HEK293 (cell line): ENCODE measurements at regions not wholly inside any gene's neighbourhood (a gene's known extent, or its start where the extent isn't known, plus 50 kb on each side); places are given as distances from the start of the nearest gene placed in this dataset.
"Not testable (repeated sequence)": the region's sequence is repeated elsewhere in the genome, so short reads cannot be mapped to it uniquely, and the experiment has no call there.

ENCODE experiments used
- CTCF ChIA-PET: fragments of 350-600 bp; formaldehyde crosslinking; extraction: SDS; loops from one replicate; lab custom pipeline; 2021; ENCODE audit warnings: antibody characterized with exemption; lab: Yijun Ruan, JAX
- POLR2A ChIA-PET: fragments of 300-600 bp; formaldehyde crosslinking; extraction: SDS; loops from one replicate; lab custom pipeline; 2020; ENCODE audit warnings: antibody characterized with exemption, inconsistent platforms; lab: Yijun Ruan, JAX
- H3K27ac ChIP-seq: fragments of 200-500 bp; sonication (Bioruptor generic); 2 replicates; pipeline ENCODE4 v1.5.1; 2014; ENCODE audit warnings: low read depth, low read length, control low read depth, inconsistent platforms; ENCODE audit errors: extremely low read depth
- H3K36me3 ChIP-seq, 2 experiments: fragments of 200-500 bp in 1 of 2; sonication (Bioruptor generic) in 1 of 2; 1 replicate in 1 of 2; 2 replicates in 1 of 2; pipeline ENCODE4 v1.5.1; 2014 to 2017; ENCODE audit warnings: inconsistent platforms in 2 of 2, low read length in 2 of 2; ENCODE audit not compliant: control insufficient read depth in 2 of 2, insufficient read depth in 1 of 2
- H3K4me1 ChIP-seq: fragments of 200-500 bp; sonication (Bioruptor generic); 2 replicates; pipeline ENCODE4 v1.5.1; 2014; ENCODE audit warnings: mild to moderate bottlenecking, low read length, inconsistent platforms; ENCODE audit not compliant: control insufficient read depth, insufficient read depth
- H3K4me3 ChIP-seq: 2 replicates; pipeline ENCODE4 v1.5.1; 2011; ENCODE audit warnings: low read depth, mild to moderate bottlenecking, control low read depth, low read length, moderate library complexity
- H3K9me3 ChIP-seq: fragments of 200-500 bp; sonication (Bioruptor generic); 2 replicates; pipeline ENCODE4 v1.5.1; 2014; ENCODE audit warnings: low read depth, low read length, inconsistent platforms; ENCODE audit not compliant: control insufficient read depth, insufficient read depth
- HOXC10 ChIP-seq: sonication (generic); formaldehyde crosslinking; IDR thresholded peaks from 2 replicates; pipeline ENCODE4 v1.8.1; 2023; ENCODE audit warnings: mild to moderate bottlenecking, missing genetic modification reagents
- REPIN1 ChIP-seq: fragments of 450-650 bp; formaldehyde crosslinking; IDR thresholded peaks from 2 replicates; pipeline ENCODE4 v1.5.1; 2017; ENCODE audit warnings: missing biosample characterization, missing genetic modification characterization, low read depth
- TCF7L2 ChIP-seq: IDR thresholded peaks from 2 replicates; pipeline ENCODE4 v1.6.1; 2011; ENCODE audit warnings: low read depth, mild to moderate bottlenecking, inconsistent platforms, low read length, moderate library complexity, borderline replicate concordance
- ZBTB21 ChIP-seq: fragments of 450-650 bp; formaldehyde crosslinking; IDR thresholded peaks from 2 replicates; pipeline ENCODE4 v1.5.1; 2017; ENCODE audit warnings: missing biosample characterization, missing genetic modification characterization
- ZBTB48 ChIP-seq: fragments of 450-650 bp; formaldehyde crosslinking; IDR thresholded peaks from 2 replicates; pipeline ENCODE4 v1.5.1; 2016; ENCODE audit warnings: missing biosample characterization, missing genetic modification characterization
- ZFHX2 ChIP-seq: fragments of 450-650 bp; formaldehyde crosslinking; conservative IDR thresholded peaks from 2 replicates; pipeline ENCODE4 v1.5.1; 2016; ENCODE audit warnings: missing biosample characterization, missing genetic modification characterization
- ZFP37 ChIP-seq: fragments of 450-650 bp; formaldehyde crosslinking; IDR thresholded peaks from 2 replicates; pipeline ENCODE4 v1.5.1; 2016; ENCODE audit warnings: missing biosample characterization, missing genetic modification characterization
- ZFP69B ChIP-seq: fragments of 450-650 bp; formaldehyde crosslinking; IDR thresholded peaks from 2 replicates; pipeline ENCODE4 v1.5.1; 2016; ENCODE audit warnings: missing biosample characterization, missing genetic modification characterization
- ZNF133 ChIP-seq: fragments of 450-650 bp; formaldehyde crosslinking; IDR thresholded peaks from 2 replicates; pipeline ENCODE4 v1.5.1; 2016; ENCODE audit warnings: missing biosample characterization, missing genetic modification characterization
- ZNF174 ChIP-seq: fragments of 450-650 bp; formaldehyde crosslinking; IDR thresholded peaks from 2 replicates; pipeline ENCODE4 v1.5.0; 2017; ENCODE audit warnings: missing biosample characterization, mild to moderate bottlenecking, missing genetic modification characterization
- ZNF2 ChIP-seq: fragments of 450-650 bp; formaldehyde crosslinking; IDR thresholded peaks from 2 replicates; pipeline ENCODE4 v1.5.1; 2016; ENCODE audit warnings: missing biosample characterization, missing genetic modification characterization
- ZNF514 ChIP-seq: fragments of 450-650 bp; formaldehyde crosslinking; IDR thresholded peaks from 2 replicates; pipeline ENCODE4 v1.5.1; 2016; ENCODE audit warnings: missing biosample characterization, missing genetic modification characterization
- ZNF530 ChIP-seq: fragments of 450-650 bp; formaldehyde crosslinking; IDR thresholded peaks from 2 replicates; pipeline ENCODE4 v1.5.1; 2016; ENCODE audit warnings: low read depth, missing biosample characterization, missing genetic modification characterization
- ZNF571 ChIP-seq: fragments of 450-650 bp; formaldehyde crosslinking; IDR thresholded peaks from 2 replicates; pipeline ENCODE4 v1.5.0; 2017; ENCODE audit warnings: missing biosample characterization, missing genetic modification characterization
- ZNF777 ChIP-seq: fragments of 450-650 bp; formaldehyde crosslinking; IDR thresholded peaks from 2 replicates; pipeline ENCODE4 v1.5.1; 2017; ENCODE audit warnings: missing biosample characterization, missing genetic modification characterization, borderline replicate concordance
- ZSCAN23 ChIP-seq: fragments of 450-650 bp; formaldehyde crosslinking; IDR thresholded peaks from 2 replicates; pipeline ENCODE4 v1.5.1; 2016; ENCODE audit warnings: missing biosample characterization, missing genetic modification characterization
- TF ChIP-seq, protein P1 (sequence below): fragments of 450-650 bp; formaldehyde crosslinking; IDR thresholded peaks from 2 replicates; pipeline ENCODE4 v1.5.1; 2016; ENCODE audit warnings: missing biosample characterization, missing genetic modification characterization, borderline replicate concordance
- TF ChIP-seq, protein P2 (sequence below): fragments of 450-650 bp; formaldehyde crosslinking; IDR thresholded peaks from 2 replicates; pipeline ENCODE4 v1.5.1; 2016; ENCODE audit warnings: missing biosample characterization, missing genetic modification characterization
- TF ChIP-seq, protein P3 (sequence below): fragments of 450-650 bp; formaldehyde crosslinking; IDR thresholded peaks from 2 replicates; pipeline ENCODE4 v1.5.1; 2016; ENCODE audit warnings: missing biosample characterization, missing genetic modification characterization, borderline replicate concordance

DNA sequence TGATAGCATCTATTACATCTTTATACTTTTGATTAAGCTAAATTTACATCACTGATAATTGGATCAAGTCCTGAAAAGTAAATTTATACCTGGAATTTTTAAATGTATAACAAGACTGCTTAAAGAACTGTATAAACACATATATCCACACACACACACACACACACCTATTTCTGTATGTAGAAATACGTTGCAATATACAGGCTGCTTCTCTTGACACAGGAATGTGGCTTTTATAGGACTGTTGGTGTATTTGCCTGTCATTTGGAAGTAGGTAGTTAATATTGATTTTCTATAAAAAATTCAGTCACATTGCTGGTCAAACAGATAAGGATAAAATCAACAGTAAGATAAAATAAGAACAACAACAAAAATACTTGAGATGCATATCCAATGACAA lies 708.5 kb upstream of the RAG2 start (continued):
- TF ChIP-seq, protein P1, sequence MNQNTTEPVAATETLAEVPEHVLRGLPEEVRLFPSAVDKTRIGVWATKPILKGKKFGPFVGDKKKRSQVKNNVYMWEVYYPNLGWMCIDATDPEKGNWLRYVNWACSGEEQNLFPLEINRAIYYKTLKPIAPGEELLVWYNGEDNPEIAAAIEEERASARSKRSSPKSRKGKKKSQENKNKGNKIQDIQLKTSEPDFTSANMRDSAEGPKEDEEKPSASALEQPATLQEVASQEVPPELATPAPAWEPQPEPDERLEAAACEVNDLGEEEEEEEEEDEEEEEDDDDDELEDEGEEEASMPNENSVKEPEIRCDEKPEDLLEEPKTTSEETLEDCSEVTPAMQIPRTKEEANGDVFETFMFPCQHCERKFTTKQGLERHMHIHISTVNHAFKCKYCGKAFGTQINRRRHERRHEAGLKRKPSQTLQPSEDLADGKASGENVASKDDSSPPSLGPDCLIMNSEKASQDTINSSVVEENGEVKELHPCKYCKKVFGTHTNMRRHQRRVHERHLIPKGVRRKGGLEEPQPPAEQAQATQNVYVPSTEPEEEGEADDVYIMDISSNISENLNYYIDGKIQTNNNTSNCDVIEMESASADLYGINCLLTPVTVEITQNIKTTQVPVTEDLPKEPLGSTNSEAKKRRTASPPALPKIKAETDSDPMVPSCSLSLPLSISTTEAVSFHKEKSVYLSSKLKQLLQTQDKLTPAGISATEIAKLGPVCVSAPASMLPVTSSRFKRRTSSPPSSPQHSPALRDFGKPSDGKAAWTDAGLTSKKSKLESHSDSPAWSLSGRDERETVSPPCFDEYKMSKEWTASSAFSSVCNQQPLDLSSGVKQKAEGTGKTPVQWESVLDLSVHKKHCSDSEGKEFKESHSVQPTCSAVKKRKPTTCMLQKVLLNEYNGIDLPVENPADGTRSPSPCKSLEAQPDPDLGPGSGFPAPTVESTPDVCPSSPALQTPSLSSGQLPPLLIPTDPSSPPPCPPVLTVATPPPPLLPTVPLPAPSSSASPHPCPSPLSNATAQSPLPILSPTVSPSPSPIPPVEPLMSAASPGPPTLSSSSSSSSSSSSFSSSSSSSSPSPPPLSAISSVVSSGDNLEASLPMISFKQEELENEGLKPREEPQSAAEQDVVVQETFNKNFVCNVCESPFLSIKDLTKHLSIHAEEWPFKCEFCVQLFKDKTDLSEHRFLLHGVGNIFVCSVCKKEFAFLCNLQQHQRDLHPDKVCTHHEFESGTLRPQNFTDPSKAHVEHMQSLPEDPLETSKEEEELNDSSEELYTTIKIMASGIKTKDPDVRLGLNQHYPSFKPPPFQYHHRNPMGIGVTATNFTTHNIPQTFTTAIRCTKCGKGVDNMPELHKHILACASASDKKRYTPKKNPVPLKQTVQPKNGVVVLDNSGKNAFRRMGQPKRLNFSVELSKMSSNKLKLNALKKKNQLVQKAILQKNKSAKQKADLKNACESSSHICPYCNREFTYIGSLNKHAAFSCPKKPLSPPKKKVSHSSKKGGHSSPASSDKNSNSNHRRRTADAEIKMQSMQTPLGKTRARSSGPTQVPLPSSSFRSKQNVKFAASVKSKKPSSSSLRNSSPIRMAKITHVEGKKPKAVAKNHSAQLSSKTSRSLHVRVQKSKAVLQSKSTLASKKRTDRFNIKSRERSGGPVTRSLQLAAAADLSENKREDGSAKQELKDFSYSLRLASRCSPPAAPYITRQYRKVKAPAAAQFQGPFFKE (tag by site-specific recombination): no peak
- TF ChIP-seq REPIN1 (tag by site-specific recombination) (no peak), ZNF571 (tag by site-specific recombination) (no peak), ZNF174 (no peak), ZNF777 (tag by site-specific recombination) (no peak), TCF7L2 (no peak), ZSCAN23 (no peak)
- TF ChIP-seq, protein P2, sequence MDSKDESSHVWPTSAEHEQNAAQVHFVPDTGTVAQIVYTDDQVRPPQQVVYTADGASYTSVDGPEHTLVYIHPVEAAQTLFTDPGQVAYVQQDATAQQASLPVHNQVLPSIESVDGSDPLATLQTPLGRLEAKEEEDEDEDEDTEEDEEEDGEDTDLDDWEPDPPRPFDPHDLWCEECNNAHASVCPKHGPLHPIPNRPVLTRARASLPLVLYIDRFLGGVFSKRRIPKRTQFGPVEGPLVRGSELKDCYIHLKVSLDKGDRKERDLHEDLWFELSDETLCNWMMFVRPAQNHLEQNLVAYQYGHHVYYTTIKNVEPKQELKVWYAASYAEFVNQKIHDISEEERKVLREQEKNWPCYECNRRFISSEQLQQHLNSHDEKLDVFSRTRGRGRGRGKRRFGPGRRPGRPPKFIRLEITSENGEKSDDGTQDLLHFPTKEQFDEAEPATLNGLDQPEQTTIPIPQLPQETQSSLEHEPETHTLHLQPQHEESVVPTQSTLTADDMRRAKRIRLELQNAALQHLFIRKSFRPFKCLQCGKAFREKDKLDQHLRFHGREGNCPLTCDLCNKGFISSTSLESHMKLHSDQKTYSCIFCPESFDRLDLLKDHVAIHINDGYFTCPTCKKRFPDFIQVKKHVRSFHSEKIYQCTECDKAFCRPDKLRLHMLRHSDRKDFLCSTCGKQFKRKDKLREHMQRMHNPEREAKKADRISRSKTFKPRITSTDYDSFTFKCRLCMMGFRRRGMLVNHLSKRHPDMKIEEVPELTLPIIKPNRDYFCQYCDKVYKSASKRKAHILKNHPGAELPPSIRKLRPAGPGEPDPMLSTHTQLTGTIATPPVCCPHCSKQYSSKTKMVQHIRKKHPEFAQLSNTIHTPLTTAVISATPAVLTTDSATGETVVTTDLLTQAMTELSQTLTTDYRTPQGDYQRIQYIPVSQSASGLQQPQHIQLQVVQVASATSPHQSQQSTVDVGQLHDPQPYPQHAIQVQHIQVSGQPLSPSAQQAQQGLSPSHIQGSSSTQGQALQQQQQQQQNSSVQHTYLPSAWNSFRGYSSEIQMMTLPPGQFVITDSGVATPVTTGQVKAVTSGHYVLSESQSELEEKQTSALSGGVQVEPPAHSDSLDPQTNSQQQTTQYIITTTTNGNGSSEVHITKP (tag by site-specific recombination): no peak

DNA sequence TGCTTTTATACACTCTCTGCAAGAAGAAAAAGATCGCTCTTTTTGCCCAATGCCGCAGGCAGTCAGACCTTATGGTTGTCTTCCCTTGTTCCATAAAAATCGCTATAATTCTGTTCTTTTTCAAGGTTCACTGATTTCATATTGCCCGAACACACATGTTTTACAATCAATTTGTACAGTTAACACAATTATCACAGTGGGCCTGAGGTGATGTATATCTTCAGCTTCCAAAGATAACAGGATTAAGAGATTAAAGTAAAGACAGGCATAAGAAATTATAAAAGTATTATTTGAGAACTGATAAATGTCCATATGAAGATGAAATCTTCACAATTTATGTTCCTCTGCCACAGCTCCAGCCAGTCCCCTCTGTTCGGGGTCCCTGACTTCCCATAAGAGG lies 703.4 kb upstream of the RAG2 start:
- POLR2A ChIA-PET, H3K4me3 ChIP-seq, CTCF ChIA-PET, H3K36me3 ChIP-seq, H3K27ac ChIP-seq, H3K4me1 ChIP-seq, H3K9me3 ChIP-seq: not testable (repeated sequence)

DNA sequence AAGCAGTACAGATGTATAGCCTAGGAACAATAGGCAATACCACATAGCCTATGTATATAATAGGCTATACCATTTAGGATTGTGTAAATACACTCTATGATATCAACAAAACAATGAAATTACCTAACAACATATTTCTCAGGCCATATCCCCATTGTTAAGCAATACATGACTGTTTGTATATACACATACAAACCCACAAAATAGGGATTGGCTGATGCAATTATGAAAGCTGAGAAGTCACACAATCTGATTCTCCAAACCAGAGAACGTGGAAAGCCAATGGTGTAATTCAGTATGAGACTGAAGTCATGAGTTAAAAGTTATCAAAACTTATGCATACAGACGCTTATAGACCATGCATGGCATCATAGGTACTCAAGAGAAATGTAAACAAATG lies 700.1 kb upstream of the RAG2 start:
- no peaks in the 10 kb centered on the region for H3K36me3 ChIP-seq
- 0 out of 2 replicates have a peak, but pooled peaks have one; percentile 20 for TF ChIP-seq ZBTB21 (tag by site-specific recombination)
- TF ChIP-seq REPIN1 (tag by site-specific recombination): no peak

DNA sequence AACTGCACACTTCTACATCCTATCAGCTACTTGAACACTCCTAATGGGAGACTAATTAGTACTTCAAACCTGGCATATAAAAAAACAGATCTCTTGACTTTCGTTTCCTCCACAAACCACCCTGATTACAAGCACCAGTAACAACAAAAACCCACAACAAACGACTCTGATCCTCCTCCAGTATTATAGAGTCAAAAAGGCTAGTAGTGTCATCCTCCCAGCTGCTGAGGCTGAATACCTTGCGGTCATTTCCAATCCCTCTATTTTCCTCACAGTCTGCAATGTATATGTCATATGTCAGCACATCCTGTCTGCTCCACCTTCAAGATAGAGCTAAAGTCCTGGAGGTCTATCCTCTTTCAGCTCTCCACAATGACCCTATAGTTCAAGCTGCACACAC lies 688.9 kb upstream of the RAG2 start:
- Histone ChIP-seq H3K4me3 (no peak overlapping the region), H3K36me3 (no peaks in the 10 kb centered on the region), H3K4me1 (no peaks in the 10 kb centered on the region), H3K27ac (no peak overlapping the region)
- CTCF ChIA-PET: interaction anchor here (0.5 kb wide), 1 partner anchor 11 kb away, joined by 3 read pairs; no protein-coding TSS in a partner anchor
- TF ChIP-seq ZNF2 (tag by site-specific recombination) (no peak), ZFHX2 (no peak), ZBTB48 (tag by site-specific recombination) (no peak), ZFP69B (tag by site-specific recombination) (no peak), HOXC10 (CRISPR knock-in tag) (no peak), ZNF133 (tag by site-specific recombination) (no peak), ZNF530 (tag by site-specific recombination) (no peak), ZNF514 (tag by site-specific recombination) (no peak), ZFP37 (tag by site-specific recombination) (no peak)
- TF ChIP-seq, protein P3, sequence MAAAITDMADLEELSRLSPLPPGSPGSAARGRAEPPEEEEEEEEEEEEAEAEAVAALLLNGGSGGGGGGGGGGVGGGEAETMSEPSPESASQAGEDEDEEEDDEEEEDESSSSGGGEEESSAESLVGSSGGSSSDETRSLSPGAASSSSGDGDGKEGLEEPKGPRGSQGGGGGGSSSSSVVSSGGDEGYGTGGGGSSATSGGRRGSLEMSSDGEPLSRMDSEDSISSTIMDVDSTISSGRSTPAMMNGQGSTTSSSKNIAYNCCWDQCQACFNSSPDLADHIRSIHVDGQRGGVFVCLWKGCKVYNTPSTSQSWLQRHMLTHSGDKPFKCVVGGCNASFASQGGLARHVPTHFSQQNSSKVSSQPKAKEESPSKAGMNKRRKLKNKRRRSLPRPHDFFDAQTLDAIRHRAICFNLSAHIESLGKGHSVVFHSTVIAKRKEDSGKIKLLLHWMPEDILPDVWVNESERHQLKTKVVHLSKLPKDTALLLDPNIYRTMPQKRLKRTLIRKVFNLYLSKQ (tag by site-specific recombination): no peak
- TF ChIP-seq, all 188 proteins: peak for 0
- POLR2A ChIA-PET: no interaction called here
- H3K9me3 ChIP-seq: no peaks in the 10 kb centered on the region

More for the DNA sequence above, 700.1 kb upstream of the RAG2 start:
- no peaks in the 10 kb centered on the region for H3K9me3 ChIP-seq
- H3K27ac ChIP-seq: no peak overlapping the region
- ChIA-PET POLR2A (no interaction called here), CTCF (no interaction called here)
- H3K4me3 ChIP-seq: no peak overlapping the region
- H3K4me1 ChIP-seq: no peaks in the 10 kb centered on the region
